ENCODE measurements at regions not wholly inside any gene's neighbourhood (a gene's known extent, or its start where the extent isn't known, plus 50 kb on each side); places are given as distances from the start of the nearest gene placed in this dataset.

GRCh38 chr7:46494441-46494840 lies 573.4 kb upstream of the IGFBP3 start:
- FAIRE-seq (no peak), DNase-seq (ENCODE audit: insufficient read length, low spot score) (no peak)
- TF ChIP-seq CTCF (IDR thresholded peaks at IDR 0.05; ENCODE audit: insufficient read depth, missing control alignments) = no peak

- no peak for TF ChIP-seq CTCF (IDR thresholded peaks at IDR 0.05; ENCODE audit: insufficient read depth, missing control alignments)
- FAIRE-seq (no peak), DNase-seq (ENCODE audit: insufficient read length, low spot score) (no peak)
Observed at GRCh38 chr7:46494028-46494427, 573.0 kb upstream of the IGFBP3 start.

- no peak for DNase-seq (ENCODE audit: insufficient read length, low spot score)
- no peak for TF ChIP-seq CTCF (IDR thresholded peaks at IDR 0.05; ENCODE audit: insufficient read depth, missing control alignments)
- FAIRE-seq = no peak
Observed at GRCh38 chr7:46493196-46493595, 572.1 kb upstream of the IGFBP3 start.

- FAIRE-seq = no peak
Observed at GRCh38 chr7:46492466-46492865, 571.4 kb upstream of the IGFBP3 start.

GRCh38 chr7:46490406-46490805 lies 569.3 kb upstream of the IGFBP3 start:
- FAIRE-seq (no peak), DNase-seq (ENCODE audit: insufficient read length, low spot score) (no peak)
- no peak for TF ChIP-seq CTCF (IDR thresholded peaks at IDR 0.05; ENCODE audit: insufficient read depth, missing control alignments)

More at GRCh38 chr7:46492466-46492865, 571.4 kb upstream of the IGFBP3 start:
- DNase-seq (ENCODE audit: insufficient read length, low spot score) = no peak
- no peak for TF ChIP-seq CTCF (IDR thresholded peaks at IDR 0.05; ENCODE audit: insufficient read depth, missing control alignments)

- TF ChIP-seq CTCF (IDR thresholded peaks at IDR 0.05; ENCODE audit: insufficient read depth, missing control alignments) = no peak
- FAIRE-seq (no peak), DNase-seq (ENCODE audit: insufficient read length, low spot score) (no peak)
Observed at GRCh38 chr7:46489106-46489505, 568.0 kb upstream of the IGFBP3 start.

- no peak for DNase-seq (ENCODE audit: insufficient read length, low spot score)
- FAIRE-seq = no peak
- no peak for TF ChIP-seq CTCF (IDR thresholded peaks at IDR 0.05; ENCODE audit: insufficient read depth, missing control alignments)
Observed at GRCh38 chr7:46488607-46489006, 567.5 kb upstream of the IGFBP3 start.
